CD4-positive, alpha-beta T cell (primary cell): ENCODE measurements at regions not wholly inside any gene's neighbourhood (a gene's known extent, or its start where the extent isn't known, plus 50 kb on each side); places are given as distances from the start of the nearest gene placed in this dataset.
"Not testable (repeated sequence)": the region's sequence is repeated elsewhere in the genome, so short reads cannot be mapped to it uniquely, and the experiment has no call there.

Source experiments
- ATAC-seq: fragments of 200-7000 bp; cut with Tn5 transposase; one replicate; pipeline ENCODE4 v1.10.0; 2022; ENCODE audit warnings: mild to moderate bottlenecking; ENCODE audit not compliant: poor library complexity
- CTCF ChIA-PET: fragments of 350-600 bp; sonication (Branson Sonifier 250); formaldehyde crosslinking; loops from one replicate; lab custom pipeline; 2021; ENCODE audit warnings: antibody characterized with exemption, inconsistent platforms; lab: Charles Lee
- POLR2A ChIA-PET: fragments of 350-600 bp; sonication (Branson Sonifier 250); formaldehyde crosslinking; loops from one replicate; lab custom pipeline; 2021; ENCODE audit warnings: antibody characterized with exemption, inconsistent platforms; lab: Charles Lee
- DNase-seq, 14 experiments: peaks; one replicate each; pipeline ENCODE4 v3.0.0-alpha.2; 2013 to 2020; ENCODE audit warnings: mixed read lengths in 2 of 14
- H3K27ac ChIP-seq, 2 donors: one replicate each; pipeline versions ENCODE4 v1.5.1 to v1.7.0; 2013; ENCODE audit warnings: low read length in 2 of 2, low read depth in 1 of 2, mild to moderate bottlenecking in 1 of 2
- H3K27me3 ChIP-seq, 2 experiments: 1 replicate in 1 of 2; 2 replicates in 1 of 2; pipeline versions ENCODE4 v1.6.1 to v1.7.0; 2013; ENCODE audit warnings: low read length in 2 of 2, control low read depth in 1 of 2, mild to moderate bottlenecking in 1 of 2, moderate library complexity in 1 of 2; ENCODE audit not compliant: insufficient read depth in 2 of 2, control insufficient read depth in 1 of 2
- H3K36me3 ChIP-seq: one replicate; pipeline ENCODE4 v1.6.1; 2013; ENCODE audit warnings: low read length, control low read depth; ENCODE audit not compliant: insufficient read depth
- H3K4me1 ChIP-seq: one replicate; pipeline ENCODE4 v1.6.1; 2013; ENCODE audit warnings: low read length, control low read depth; ENCODE audit not compliant: insufficient read depth
- H3K4me3 ChIP-seq: one replicate; pipeline ENCODE4 v1.5.1; 2013; ENCODE audit warnings: mild to moderate bottlenecking, low read length, moderate library complexity
- H3K9me3 ChIP-seq, 2 experiments: 1 replicate in 1 of 2; 2 replicates in 1 of 2; pipeline versions ENCODE4 v1.6.1 to v1.7.0; 2013; ENCODE audit warnings: low read length in 2 of 2, mild to moderate bottlenecking in 2 of 2, control low read depth in 1 of 2, moderate library complexity in 1 of 2; ENCODE audit not compliant: control insufficient read depth in 1 of 2, insufficient read depth in 1 of 2
- H3K27ac Mint-ChIP-seq: one replicate; pipeline ENCODE4 v1.8.0; 2020; ENCODE audit warnings: mixed read lengths
- H3K27me3 Mint-ChIP-seq: one replicate; pipeline ENCODE4 v1.8.0; 2021; ENCODE audit warnings: mixed read lengths
- H3K36me3 Mint-ChIP-seq: one replicate; pipeline ENCODE4 v1.8.0; 2021; ENCODE audit warnings: low read depth, mixed read lengths
- H3K4me1 Mint-ChIP-seq: one replicate; pipeline ENCODE4 v1.8.0; 2021; ENCODE audit warnings: low read depth, mixed read lengths
- H3K4me3 Mint-ChIP-seq: one replicate; pipeline ENCODE4 v1.8.0; 2020; ENCODE audit warnings: mild to moderate bottlenecking, mixed read lengths
- H3K9me3 Mint-ChIP-seq: one replicate; pipeline ENCODE4 v1.8.0; 2020; ENCODE audit warnings: mixed read lengths
- intact Hi-C, 2 experiments: fragments of 100-400 bp; cut with DNase I in 1 of 2; cut with micrococcal nuclease in 1 of 2; formaldehyde crosslinking; loops; one replicate each; pipeline versions ENCODE4 v1.15.1 to v1.9.0; 2023 to 2025; cut with DNase I, micrococcal nuclease
- TF ChIP-seq, protein P1 (sequence below): fragments of 200-600 bp; IDR thresholded peaks from one replicate; pipeline ENCODE4 v1.8.0; 2022; ENCODE audit warnings: antibody characterized with exemption, mild to moderate bottlenecking

DNA sequence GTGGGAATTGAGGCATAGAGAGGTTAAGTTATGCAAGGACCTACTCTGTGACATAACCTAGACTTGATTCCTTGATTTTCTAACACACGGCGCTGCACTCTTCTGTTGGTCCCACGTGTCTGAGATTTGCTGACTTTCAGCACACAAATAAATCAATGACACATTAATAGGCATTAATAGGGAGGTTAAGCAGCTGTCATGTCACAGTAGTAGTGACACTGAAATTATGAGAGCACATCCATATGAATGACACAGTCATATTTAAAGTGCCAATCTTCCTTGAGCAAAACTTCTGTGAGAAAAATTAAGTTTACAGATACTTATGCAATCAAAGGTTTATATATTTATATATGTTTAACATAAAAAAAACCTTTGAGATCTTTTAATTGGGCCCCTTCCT, 805.4 kb upstream of the SORCS1 start:
- no peaks in the 10 kb centered on the region for H3K36me3 Mint-ChIP-seq
- Histone ChIP-seq H3K27me3 (no peaks in the 10 kb centered on the region), H3K27ac (no peak overlapping the region), H3K9me3 (peaks cover 6 to 15% of the 10 kb centered on the region in 2 experiments), H3K36me3 (no peaks in the 10 kb centered on the region), H3K4me3 (no peak overlapping the region), H3K4me1 (no peaks in the 10 kb centered on the region)
- H3K4me1 Mint-ChIP-seq, result no peaks in the 10 kb centered on the region
- peaks cover 11% of the 10 kb centered on the region for H3K9me3 Mint-ChIP-seq
- intact Hi-C loops, result loop anchor here in 1 of 2 experiments (2.0 kb wide), 1 partner anchor 55 kb away; no protein-coding TSS in a partner anchor
- H3K27me3 Mint-ChIP-seq, result no peaks in the 10 kb centered on the region
- no peak overlapping the region for H3K27ac Mint-ChIP-seq
- POLR2A ChIA-PET, result no interaction called here
- CTCF ChIA-PET, result no interaction called here
- TF ChIP-seq, protein P1, sequence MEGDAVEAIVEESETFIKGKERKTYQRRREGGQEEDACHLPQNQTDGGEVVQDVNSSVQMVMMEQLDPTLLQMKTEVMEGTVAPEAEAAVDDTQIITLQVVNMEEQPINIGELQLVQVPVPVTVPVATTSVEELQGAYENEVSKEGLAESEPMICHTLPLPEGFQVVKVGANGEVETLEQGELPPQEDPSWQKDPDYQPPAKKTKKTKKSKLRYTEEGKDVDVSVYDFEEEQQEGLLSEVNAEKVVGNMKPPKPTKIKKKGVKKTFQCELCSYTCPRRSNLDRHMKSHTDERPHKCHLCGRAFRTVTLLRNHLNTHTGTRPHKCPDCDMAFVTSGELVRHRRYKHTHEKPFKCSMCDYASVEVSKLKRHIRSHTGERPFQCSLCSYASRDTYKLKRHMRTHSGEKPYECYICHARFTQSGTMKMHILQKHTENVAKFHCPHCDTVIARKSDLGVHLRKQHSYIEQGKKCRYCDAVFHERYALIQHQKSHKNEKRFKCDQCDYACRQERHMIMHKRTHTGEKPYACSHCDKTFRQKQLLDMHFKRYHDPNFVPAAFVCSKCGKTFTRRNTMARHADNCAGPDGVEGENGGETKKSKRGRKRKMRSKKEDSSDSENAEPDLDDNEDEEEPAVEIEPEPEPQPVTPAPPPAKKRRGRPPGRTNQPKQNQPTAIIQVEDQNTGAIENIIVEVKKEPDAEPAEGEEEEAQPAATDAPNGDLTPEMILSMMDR, result no peak
- ATAC-seq (no peak), DNase-seq (no peak)
- H3K4me3 Mint-ChIP-seq, result no peak overlapping the region

DNA sequence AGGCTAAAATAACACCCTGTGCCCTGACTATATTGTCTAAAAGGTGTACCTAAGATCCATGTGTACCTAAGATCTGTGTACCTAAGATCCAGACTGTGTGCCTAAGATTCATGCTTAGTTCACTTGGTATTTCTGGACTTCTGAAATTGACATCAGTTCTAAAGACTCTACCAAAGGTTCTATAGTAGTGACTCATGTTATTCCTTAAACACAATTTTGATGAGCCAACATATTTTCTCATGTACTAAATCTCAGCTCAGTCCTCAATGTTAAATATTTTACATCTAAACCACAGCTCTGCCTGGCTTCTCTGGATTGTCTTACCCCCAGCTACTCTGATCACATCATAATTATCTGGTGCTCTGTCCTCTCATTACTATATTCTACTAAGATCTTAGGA, 802.3 kb upstream of the SORCS1 start:
- DNase-seq (no peak), ATAC-seq (no peak)
- H3K9me3 ChIP-seq, result peaks cover 0 to 5% of the 10 kb centered on the region in 2 experiments
- POLR2A ChIA-PET, result no interaction called here
- H3K27me3 ChIP-seq, result no peaks in the 10 kb centered on the region
- no peaks in the 10 kb centered on the region for H3K36me3 Mint-ChIP-seq
- no peaks in the 10 kb centered on the region for H3K4me1 Mint-ChIP-seq
- H3K9me3 Mint-ChIP-seq, result peaks cover 9% of the 10 kb centered on the region
- no peaks in the 10 kb centered on the region for H3K36me3 ChIP-seq
- TF ChIP-seq, protein P1, result no peak
- H3K4me1 ChIP-seq, result no peaks in the 10 kb centered on the region
- no peak overlapping the region for H3K4me3 Mint-ChIP-seq
- intact Hi-C loops, result no loop called here
- no peak overlapping the region for H3K27ac ChIP-seq
- H3K27ac Mint-ChIP-seq, result no peak overlapping the region
- no peak overlapping the region for H3K4me3 ChIP-seq
- no peaks in the 10 kb centered on the region for H3K27me3 Mint-ChIP-seq
- CTCF ChIA-PET, result interaction anchor here (1.0 kb wide), 1 partner anchor 16 kb away, joined by 4 read pairs; no protein-coding TSS in a partner anchor

DNA sequence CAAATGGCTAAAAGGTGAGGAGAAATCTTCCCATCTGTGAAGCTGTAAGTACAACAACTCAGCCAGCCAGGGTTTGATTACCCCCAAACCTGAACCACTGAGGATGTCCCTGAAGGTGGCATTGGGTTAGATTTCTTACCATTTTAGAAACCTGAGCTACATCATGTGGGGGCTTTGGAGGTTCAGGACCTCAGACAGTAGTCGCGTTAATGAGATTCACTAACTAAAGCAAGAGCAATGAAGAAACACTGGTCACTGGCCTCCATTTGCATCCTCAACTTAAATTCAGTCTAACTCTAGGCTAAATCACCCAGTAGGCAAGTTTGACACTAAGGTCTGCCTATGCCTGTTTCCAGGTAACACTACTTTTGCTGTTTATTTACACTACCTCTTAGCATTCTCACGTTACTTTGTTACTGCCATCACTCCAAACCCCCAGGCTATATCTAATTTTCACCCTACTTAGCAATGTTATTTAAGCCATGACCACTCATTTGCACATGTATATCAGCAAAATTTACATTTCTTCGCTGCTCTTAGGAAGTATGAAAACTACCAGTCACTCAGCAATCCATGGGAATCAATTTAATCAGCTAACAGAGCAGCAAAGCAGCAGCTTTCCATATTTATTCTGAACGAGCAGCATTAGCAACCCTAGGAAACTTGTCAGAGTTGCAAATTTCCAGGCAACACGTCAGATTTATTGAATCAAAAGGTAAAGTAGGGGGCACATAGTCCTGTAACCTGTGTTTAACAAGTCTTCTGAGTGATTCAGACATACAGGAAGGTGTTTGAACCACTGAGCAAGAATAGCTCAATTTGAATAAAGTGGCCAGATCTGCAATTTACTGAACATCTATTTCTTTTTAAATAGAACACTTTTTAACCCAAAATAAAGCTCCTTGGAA, 788.4 kb upstream of the SORCS1 start:
- ATAC-seq (no peak), DNase-seq (no peak)
- no peaks in the 10 kb centered on the region for H3K27me3 ChIP-seq
- H3K4me3 ChIP-seq, result no peak overlapping the region
- intact Hi-C loops, result no loop called here
- Mint-ChIP-seq H3K9me3 (peaks cover 9% of the 10 kb centered on the region), H3K27me3 (no peaks in the 10 kb centered on the region), H3K4me1 (no peaks in the 10 kb centered on the region), H3K4me3 (no peak overlapping the region), H3K36me3 (no peaks in the 10 kb centered on the region), H3K27ac (no peak overlapping the region)
- TF ChIP-seq, protein P1, result no peak
- ChIA-PET POLR2A (no interaction called here), CTCF (no interaction called here)
- peaks cover 0 to 14% of the 10 kb centered on the region in 2 experiments for H3K9me3 ChIP-seq
- H3K4me1 ChIP-seq, result no peaks in the 10 kb centered on the region
- no peaks in the 10 kb centered on the region for H3K36me3 ChIP-seq
- no peak overlapping the region for H3K27ac ChIP-seq

DNA sequence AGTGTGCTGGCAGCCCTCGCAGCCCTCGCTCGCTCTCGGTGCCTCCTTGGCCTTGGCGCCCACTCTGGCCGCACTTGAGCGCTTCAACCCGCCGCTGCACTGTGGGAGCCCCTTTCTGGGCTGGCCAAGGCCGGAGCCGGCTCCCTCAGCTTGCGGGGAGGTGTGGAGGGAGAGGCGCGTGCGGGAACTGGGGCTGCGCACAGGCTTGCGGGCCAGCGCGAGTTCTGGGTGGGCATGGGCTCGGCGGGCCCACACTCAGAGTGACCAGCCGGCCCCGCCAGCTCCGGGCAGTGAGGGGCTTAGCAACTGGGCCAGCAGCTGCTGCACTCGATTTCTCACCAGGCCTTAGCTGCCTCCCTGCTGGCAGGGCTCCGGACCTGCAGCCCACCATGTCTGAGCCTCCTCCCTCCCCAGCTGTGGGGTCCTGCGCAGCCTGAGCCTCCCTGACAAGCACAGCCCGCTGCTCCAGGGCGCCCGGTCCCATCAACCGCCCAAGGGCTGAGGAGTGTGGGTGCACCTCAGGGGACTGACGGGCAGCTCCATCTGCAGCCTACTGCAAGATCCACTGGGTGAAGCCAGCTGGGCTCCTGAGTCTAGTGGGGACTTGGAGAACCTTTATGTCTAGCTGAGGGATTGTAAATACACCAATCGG, 786.0 kb upstream of the SORCS1 start:
- not testable (repeated sequence) for DNase-seq

More for the DNA sequence above, 786.0 kb upstream of the SORCS1 start:
- ATAC-seq, H3K9me3 Mint-ChIP-seq, intact Hi-C loops, H3K4me3 ChIP-seq, H3K27ac ChIP-seq, H3K27me3 Mint-ChIP-seq, H3K36me3 ChIP-seq, POLR2A ChIA-PET, H3K27ac Mint-ChIP-seq, H3K36me3 Mint-ChIP-seq, H3K27me3 ChIP-seq, H3K4me3 Mint-ChIP-seq, H3K4me1 Mint-ChIP-seq, H3K4me1 ChIP-seq: not testable (repeated sequence)
- CTCF ChIA-PET, result interaction anchor here (1.1 kb wide), 1 partner anchor 17 kb away, joined by 4 read pairs; no protein-coding TSS in a partner anchor
- peaks cover 5 to 14% of the 10 kb centered on the region in 2 experiments for H3K9me3 ChIP-seq
